HEK293T (cell line): ENCODE measurements at regions not wholly inside any gene's neighbourhood (a gene's known extent, or its start where the extent isn't known, plus 50 kb on each side); places are given as distances from the start of the nearest gene placed in this dataset.

Source experiments
- ARNT ChIP-seq: fragments of 450-650 bp; IDR thresholded peaks from 2 replicates; pipeline ENCODE4 v1.6.1; 2017; ENCODE audit warnings: mild to moderate bottlenecking
- BHLHE40 ChIP-seq: fragments of 450-650 bp; IDR thresholded peaks from 2 replicates; pipeline ENCODE4 v1.6.1; 2016; ENCODE audit warnings: mild to moderate bottlenecking, moderate library complexity, borderline replicate concordance
- ELF4 ChIP-seq: fragments of 450-650 bp; IDR thresholded peaks from 2 replicates; pipeline ENCODE4 v1.6.1; 2017; ENCODE audit warnings: antibody characterized with exemption
- FOXK2 ChIP-seq: fragments of 450-650 bp; IDR thresholded peaks from 2 replicates; pipeline ENCODE4 v1.6.1; 2016; ENCODE audit warnings: mild to moderate bottlenecking
- FOXM1 ChIP-seq: fragments of 450-650 bp; IDR thresholded peaks from 2 replicates; pipeline ENCODE4 v1.6.1; 2017; ENCODE audit warnings: mild to moderate bottlenecking, borderline replicate concordance
- LEF1 ChIP-seq: fragments of 450-650 bp; IDR thresholded peaks from 2 replicates; pipeline ENCODE4 v1.6.1; 2017; ENCODE audit warnings: mild to moderate bottlenecking, borderline replicate concordance
- SP1 ChIP-seq: fragments of 450-650 bp; IDR thresholded peaks from 2 replicates; pipeline ENCODE4 v1.6.1; 2017
- SUZ12 ChIP-seq: fragments of 450-650 bp; IDR thresholded peaks from 2 replicates; pipeline ENCODE4 v1.6.1; 2016; ENCODE audit warnings: mild to moderate bottlenecking
- TARDBP ChIP-seq: fragments of 450-650 bp; IDR thresholded peaks from 2 replicates; pipeline ENCODE4 v1.6.1; 2016
- ZNF384 ChIP-seq: fragments of 450-650 bp; IDR thresholded peaks from 2 replicates; pipeline ENCODE4 v1.6.1; 2016

DNA sequence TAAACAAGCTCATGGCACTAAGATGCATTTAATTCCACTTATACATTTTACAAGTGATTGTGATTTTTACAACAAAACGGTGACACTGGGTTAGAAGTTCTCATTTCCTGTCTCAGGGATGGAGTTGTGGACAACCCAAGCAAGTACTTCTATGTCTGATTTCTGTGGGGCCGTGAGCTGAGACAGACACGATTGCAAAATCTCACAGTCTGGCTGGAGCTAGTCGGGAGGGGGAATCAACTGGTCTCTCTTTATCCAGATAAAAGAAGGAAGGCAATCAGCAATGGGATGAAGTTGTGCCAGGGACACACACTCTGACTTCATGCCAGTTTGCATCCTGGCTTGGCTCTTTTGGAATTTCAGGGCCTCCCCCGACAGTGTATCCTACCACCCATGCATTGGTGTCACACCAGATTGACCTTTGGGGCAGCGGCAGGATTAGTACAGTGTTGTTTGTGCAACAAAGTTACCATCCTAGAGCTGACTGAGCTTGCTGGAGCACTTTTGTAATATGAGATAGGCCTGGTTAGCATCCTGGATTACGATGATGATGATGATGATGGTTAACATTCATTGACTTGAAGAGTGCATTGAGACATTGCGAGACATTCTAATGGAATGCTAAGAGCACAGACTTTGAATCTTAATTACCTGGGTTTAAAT lies 98.8 kb downstream of the CTAGE1 start:
- no peak for TF ChIP-seq SUZ12
- no peak for TF ChIP-seq FOXM1
- TF ChIP-seq FOXK2 = no peak
- no peak for TF ChIP-seq BHLHE40
- no peak for TF ChIP-seq TARDBP
- no peak for TF ChIP-seq ZNF384
- TF ChIP-seq ELF4 = no peak
- TF ChIP-seq LEF1 = no peak
- no peak for TF ChIP-seq SP1
- TF ChIP-seq ARNT = no peak
